ENCODE measurements at regions not wholly inside any gene's neighbourhood (a gene's known extent, or its start where the extent isn't known, plus 50 kb on each side); places are given as distances from the start of the nearest gene placed in this dataset.

DNA sequence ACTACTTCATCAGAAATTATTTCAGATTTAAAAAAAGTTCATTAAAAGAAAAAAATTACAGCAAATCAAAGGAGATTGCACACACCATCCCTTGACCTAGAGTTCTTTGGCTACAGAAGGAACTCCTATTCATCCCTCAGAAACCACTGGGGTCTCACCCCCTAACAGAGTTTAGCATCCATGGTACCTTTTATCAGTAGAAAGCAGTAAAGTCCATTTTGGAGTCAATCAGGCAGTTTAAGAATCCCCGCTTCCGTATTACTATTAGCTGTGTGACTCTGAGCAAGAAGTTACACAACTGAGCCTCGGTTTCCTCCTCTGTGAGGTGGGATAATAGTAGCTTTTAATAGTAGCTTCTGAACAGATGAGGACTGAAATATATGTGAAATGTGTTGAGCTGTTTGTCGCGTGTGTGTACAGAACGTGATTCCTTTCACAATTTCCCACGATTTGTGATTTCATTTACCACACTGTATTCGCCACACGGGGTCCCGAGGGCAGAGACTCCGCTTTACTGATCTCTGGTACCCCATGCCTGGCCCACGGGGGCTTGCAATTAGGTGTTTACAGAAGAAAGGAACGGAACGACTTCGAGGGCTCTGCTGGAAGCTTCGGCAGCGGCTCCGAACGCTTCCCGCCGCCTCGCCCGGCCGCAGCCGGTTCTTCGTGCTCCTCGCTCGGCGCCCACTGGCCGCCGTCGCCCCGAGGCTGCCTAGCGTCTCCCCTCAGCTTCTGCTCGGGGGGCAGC lies 72.5 kb upstream of the ZBED5 start:
- no peak for DNase-seq (ENCODE audit: low read depth, low spot score)

DNA sequence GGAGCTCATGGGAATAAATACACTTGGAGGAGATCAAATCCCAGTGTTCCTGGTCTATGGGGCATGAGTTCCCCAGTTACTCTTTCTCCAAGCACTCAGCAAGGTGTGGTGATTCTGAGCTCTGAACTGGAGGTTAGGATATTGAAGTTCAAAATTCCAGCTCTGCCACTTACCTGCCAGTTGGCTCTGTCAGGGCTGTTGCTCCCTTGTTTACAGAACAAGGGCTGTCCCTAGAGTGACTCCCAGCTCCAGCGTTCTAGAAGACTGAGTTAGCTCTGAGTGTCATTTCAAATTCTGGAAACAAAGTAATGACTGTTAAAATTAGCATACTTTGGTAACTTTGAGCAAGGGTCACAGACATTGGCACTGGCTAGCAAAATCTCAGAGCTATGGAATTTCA lies 69.7 kb upstream of the ZBED5 start:
- no peak for DNase-seq (ENCODE audit: low read depth, low spot score)

DNA sequence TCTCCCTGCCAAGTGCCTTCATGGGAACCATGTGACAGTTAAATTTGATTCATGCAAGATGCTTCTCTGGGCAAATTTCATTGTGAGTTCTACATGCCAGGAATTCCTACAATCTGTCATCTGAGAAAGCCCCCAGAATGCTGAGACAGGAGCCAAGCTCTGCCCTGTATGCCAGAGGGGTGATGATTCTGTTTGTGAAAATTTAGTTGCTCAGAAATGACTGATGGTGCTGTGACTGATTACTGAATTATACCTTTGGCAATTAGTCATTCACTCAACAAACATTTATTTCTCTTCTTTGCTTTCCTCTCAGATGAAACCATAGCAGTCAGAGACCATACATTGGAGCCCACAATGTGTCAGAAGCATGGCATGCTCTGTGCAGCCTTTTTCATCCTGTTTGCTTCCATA lies 69.0 kb upstream of the ZBED5 start:
- no peak for DNase-seq (ENCODE audit: low read depth, low spot score)

DNA sequence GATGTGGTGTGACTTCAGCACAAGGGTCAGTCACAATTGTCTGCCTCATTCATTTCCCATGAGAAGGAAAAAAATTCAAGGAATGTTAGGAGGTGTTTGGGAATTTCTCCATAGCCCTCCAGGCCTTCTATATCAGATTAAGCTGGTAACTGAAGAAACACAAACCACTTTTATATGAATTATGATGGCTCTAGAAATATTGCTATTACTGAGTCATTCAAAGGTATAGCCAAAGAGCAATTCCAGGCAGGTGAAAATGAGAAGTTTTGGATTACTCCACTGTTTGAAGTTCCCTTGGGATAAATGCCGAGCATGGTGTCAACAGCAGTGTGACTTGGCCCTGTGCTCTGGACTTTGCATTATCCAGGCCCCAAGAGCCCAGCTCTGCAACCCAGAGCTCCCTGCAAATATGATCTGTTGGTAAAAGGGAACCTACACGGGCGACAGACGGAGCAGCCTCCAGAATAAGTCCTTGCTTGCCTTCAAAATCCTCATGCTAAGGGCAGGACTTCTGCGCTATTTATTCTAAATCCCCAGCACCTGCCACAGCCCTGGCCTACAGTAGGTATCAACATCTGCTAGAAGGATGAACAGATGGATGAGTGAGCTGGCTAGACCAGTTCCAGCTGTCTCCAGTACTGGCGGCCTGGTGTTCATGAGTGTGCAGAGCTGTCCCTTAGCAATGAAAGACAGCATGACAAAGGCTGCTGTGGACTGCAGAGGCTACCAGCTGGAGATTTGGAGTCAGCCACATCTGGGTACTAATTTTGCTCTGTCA lies 67.5 kb upstream of the ZBED5 start:
- DNase-seq (ENCODE audit: low read depth, low spot score), result no peak

DNA sequence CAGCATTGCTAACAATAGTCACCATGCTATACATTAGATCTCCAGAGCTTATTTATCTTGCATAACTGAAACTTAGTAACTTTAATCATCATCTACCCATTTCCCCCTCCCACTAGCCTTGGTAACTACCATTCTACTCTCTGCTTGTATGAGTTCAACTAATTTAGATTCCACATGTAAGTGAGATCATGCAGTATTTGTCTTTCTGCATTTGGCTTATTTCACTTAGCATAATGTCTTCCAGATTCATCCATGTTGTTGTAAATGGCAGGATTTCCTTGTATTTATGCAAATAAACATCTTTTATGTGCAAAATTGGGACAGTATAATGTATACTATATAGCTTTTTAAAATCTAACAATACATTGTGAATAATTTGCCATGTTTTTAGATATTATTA lies 66.0 kb upstream of the ZBED5 start:
- DNase-seq (ENCODE audit: low read depth, low spot score), result no peak

DNA sequence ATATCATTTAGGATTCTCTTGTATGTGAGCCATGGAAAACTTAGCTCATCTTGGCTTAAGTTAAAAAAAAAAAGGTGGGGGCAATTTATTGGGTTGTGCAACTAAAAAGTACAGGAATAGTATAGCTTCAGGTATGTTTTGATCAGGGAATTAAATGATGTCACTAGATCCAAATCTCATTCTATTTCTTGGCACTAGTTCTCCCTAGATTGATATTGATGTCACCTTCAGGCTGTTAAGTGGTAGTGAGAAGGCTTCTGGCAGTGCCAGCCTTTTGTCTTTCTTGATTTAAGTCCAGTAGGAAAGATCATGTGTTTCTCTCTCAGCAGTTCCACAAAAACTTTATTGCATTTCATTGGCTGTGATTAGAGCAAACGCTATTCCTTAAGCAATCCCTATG lies 65.0 kb upstream of the ZBED5 start:
- DNase-seq (ENCODE audit: low read depth, low spot score), result no peak

DNA sequence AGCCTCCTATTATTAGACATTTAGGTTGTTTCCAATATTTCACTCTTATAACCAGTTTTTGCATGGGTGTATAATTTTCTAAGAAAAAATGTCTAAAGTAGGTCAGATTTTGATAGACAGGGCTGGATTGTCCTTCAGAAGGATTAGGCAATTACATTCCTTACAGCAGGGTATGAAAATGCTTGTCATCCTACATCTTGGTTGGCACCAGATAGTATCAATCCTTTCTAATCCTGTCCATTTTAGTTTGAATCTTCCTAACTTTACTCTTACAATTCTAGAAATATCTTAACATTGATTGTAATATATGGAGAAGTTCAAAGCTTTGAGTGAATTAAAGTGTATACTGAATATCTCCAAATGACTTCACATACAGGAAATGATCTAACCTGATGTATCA lies 63.0 kb upstream of the ZBED5 start:
- DNase-seq (ENCODE audit: low read depth, low spot score), result no peak

DNA sequence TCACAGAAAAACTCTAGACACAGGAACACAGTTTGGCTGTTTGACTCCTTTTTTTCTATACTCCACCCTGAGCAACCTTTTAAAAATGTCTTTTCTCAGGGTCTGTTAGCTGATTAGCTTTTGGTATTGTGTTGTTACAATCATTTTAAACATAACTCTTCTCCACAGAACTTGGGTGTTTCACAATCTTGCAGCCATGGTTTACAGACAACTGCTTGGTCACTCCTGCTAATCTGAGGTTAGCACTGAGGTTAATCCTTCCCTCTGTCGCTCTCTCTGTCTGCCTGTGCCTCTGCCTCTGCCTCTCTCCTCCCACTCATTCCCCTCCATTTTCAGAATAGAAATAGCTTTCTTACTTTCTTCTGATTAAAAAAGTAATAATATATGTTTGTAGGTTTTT lies 62.4 kb upstream of the ZBED5 start:
- no peak for DNase-seq (ENCODE audit: low read depth, low spot score)

DNA sequence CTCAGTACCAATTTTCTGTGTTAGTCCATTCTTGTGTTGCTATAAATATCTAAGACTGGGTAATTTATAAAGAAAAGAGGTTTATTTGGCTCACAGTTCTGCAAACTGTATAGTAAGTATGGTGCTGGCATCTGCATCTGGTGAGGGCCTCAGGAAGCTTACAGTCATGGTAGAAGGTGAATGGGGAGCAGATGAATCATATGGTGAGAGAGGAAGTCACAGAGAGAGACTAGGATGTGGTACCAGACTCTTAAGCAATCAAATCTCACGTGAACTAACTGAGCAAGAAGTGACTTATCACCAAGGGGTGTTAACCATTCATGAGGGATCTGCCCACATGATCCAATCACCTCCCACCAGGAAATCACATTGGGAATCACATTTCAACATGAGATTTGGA lies 60.8 kb upstream of the ZBED5 start:
- DNase-seq (ENCODE audit: low read depth, low spot score), result no peak

DNA sequence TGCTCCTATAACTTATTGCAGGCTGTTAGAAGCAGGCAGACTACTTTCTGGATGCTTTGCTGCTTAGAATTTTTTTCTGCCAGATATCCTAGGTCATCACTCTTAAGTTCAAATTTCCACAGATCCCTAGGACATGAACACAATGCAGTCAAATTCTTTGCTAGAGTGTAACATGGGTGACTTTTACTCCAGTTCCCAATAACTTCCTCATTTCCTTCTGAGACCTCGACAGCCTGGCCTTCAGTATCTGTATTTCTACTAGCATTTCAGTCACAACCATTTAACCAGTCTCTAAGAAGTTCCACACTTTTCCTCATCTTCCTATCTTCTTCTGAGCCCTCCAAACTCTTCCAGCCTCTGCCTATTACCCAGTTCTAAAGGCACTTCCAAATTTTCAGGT lies 60.4 kb upstream of the ZBED5 start:
- DNase-seq (ENCODE audit: low read depth, low spot score), result no peak

DNA sequence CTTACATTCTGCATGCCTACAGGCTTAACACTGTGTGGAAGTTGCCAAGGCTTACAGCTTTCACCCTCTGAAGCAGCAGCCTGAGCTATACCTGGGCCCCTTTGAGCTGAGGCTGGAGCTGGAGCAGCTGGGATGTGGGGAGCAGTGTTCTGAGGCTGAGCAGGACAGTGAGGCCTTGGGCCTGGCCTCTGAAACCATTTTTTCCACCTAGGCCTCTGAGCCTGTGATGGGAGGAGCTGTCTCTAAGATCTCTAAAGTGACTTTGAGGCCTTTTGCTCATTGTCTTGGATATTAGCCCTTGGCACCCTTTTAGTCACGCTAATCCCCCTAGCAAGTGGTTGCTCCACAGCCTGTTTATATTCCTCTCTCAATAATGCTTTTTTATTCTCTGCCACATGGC lies 59.9 kb upstream of the ZBED5 start:
- no peak for DNase-seq (ENCODE audit: low read depth, low spot score)

DNA sequence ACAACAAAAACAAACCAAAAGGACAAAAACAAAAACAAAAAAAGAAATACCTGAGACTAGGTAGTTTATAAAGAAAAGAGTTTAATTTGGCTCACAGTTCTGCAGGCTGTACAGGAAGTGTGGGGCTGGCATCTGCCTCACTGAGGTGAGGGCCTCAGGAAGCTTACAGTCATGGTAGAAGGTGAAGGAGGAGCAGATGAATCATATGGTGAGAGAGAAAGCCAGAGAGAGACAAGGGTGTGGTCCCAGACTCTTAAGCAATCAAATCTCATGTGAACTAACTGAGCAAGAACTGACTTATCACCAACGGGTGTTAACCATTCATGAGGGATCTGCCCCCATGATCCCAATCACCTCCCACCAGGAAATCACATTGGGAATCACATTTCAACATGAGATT lies 58.8 kb upstream of the ZBED5 start:
- DNase-seq (ENCODE audit: low read depth, low spot score), result no peak

DNA sequence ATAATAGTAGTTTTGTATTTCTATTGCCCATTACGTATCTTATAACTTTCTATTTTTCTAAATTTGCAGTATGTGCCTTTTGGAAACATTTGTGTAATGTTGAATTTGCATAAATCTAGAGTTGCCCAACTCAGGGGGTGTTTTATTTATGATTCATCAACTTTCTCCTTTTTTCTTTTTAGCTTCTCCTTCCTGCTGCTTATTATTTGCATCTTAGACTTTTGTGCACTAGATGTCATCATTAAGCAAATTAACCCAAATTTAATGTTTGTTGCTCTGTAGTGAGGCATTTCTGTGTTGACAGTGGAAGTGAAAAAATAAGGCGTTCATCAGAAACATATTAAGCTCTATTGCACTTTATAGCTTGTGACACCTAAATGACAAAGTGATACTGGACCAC lies 56.2 kb upstream of the ZBED5 start:
- DNase-seq (ENCODE audit: low read depth, low spot score), result no peak

DNA sequence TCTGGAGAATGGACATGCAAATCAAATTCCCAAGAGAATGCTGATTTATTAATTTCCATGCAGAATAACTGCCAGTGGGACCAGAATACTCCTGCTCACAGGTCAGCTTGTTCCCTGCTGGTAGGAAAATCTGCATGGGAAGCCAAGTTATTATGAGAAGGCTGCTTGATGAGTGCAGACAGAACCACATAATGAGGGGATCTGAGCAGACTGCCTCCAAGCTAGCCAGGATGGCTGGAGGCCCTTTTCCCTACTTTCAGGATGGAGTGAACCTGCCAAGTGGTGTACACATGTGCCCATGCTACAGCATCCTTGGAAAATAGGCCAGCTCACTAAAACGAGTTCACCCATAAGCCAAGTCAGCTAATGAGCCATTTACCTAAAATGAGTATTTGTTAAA lies 55.2 kb upstream of the ZBED5 start:
- no peak for DNase-seq (ENCODE audit: low read depth, low spot score)

DNA sequence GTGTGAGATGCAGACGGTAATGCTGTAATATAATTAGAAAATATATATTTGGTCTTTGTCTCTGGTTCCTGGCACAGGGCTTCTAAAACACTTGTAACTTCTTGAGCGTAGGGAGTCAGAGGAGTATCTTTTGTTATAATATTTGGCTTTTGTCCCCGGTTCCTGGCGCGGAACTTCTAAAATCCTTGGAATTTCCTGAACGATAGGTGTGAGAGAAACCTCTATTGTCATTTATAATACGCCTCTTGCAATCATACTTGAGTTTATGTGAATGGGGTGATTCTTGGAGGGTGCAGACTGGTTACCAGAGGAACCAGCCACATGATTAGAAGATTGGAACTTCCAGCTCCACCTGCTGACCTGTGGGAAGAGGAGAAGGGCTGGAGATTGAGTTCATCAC lies 54.1 kb upstream of the ZBED5 start:
- DNase-seq (ENCODE audit: low read depth, low spot score), result no peak

DNA sequence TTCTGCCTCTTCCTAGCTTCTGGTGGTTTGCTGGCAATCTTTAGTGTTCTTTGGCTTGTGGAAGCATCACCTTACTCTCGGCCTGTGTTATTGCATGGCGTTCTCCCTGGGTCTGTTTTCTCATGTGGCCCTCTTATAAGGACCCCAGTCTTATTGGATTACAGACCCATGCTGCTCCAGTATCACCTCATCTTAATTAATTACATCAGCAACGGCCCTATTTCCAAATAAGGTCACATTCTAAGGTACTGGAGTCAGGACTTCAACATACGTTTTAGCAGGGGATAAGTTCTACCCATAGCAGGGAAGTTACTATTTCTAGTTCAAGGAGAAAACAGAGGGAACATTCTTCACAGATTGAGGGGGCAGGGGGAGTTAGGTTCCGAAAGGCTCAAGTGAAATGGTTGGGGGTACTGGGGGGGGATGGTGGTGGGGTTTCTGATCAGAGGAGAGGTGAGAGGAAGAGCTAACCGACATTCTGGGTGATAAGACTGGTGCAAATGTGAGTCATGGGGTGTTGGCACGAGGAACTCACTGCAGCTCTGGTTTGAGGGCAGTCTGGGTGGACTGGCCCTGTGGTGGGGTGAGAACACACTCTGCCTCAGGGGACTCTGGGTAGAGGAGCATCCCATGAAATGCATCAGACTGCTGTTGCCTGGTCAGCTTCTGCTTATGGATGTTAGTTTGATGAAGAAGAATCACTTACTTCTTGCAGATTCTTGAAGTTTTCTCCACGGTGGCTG lies 51.5 kb upstream of the ZBED5 start:
- DNase-seq (ENCODE audit: low read depth, low spot score), result no peak

DNA sequence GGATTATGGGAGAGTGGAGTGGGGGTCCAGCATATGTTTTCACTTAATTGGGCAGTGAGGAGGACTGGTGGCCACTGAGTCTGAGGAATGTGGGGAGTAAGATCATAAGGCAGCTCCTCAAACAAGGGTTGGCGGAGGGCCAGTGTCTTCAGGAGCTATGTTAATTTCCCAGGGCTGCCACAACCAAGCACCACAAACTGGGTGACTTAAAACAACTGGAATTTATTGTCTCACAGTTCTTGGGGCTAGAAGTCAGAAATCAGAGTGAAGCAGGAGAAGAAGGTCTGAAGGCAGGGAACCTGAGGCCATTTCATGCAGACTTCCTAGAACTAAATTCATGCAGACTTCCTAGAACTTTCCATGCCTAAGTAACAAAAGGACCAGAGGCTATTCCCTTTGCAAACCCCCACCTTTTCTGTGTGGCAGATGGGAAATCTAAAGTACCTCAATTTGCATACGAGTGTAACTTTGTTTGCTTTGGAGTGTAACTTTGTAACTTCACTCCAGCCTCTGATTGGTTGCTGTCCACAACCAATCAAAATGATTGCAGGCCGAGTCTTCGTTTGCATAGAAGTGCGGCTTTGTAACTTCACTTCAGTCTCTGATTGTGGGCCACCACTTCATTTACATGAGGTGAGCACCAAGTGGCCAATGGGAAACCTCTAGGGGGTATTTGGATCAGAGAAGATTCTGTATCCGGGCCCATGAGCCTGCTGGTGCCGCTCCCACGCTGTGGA lies 50.5 kb upstream of the ZBED5 start:
- DNase-seq (ENCODE audit: low read depth, low spot score), result no peak

Data from brain pericyte (primary cell).